Liver (tissue), 2 donors: ENCODE measurements at regions not wholly inside any gene's neighbourhood (a gene's known extent, or its start where the extent isn't known, plus 50 kb on each side); places are given as distances from the start of the nearest gene placed in this dataset.

Experiments
- JUND ChIP-seq, 2 donors: IDR thresholded peaks; 2 replicates each; pipeline ENCODE4 v1.6.1; 2016; ENCODE audit warnings: antibody characterized with exemption in 2 of 2
- RAD21 ChIP-seq, 2 donors: IDR thresholded peaks; 2 replicates each; pipeline ENCODE4 v1.6.1; 2016; ENCODE audit warnings: antibody characterized with exemption in 2 of 2, mild to moderate bottlenecking in 2 of 2
- TF ChIP-seq, protein P1 (sequence below): IDR thresholded peaks from 2 replicates; pipeline ENCODE4 v1.6.1; 2016; ENCODE audit warnings: antibody characterized with exemption
- TF ChIP-seq, protein P2 (sequence below): IDR thresholded peaks from 2 replicates; pipeline ENCODE4 v1.6.1; 2016; ENCODE audit warnings: antibody characterized with exemption
- donor health status: healthy.

DNA sequence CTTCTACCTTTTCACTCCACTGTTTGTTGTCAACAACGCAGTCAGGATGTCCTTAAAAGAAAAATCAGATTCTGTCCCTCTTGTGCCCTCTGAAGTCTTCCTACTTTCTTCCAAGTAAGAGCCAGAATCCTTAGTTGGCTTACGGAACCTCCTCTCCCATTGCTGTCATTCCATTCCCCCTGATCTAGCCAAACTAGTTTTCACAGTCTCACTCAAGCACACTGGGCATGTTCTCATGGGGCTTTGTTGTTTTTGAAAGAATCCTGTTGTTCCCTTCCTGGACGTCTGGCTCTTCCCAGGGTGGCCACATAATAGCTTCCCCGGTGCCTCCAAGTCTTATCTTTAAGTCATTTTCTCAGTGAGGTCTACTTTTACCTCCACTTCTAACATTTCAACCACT is 158.6 kb upstream of the ELAC2 start:
- TF ChIP-seq JUND (IDR thresholded peaks at IDR 0.05) (no peak), RAD21 (IDR thresholded peaks at IDR 0.05) (no peak)
- TF ChIP-seq, protein P1, sequence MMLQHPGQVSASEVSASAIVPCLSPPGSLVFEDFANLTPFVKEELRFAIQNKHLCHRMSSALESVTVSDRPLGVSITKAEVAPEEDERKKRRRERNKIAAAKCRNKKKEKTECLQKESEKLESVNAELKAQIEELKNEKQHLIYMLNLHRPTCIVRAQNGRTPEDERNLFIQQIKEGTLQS: no peak
- TF ChIP-seq, protein P2, sequence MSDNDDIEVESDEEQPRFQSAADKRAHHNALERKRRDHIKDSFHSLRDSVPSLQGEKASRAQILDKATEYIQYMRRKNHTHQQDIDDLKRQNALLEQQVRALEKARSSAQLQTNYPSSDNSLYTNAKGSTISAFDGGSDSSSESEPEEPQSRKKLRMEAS: no peak
